ENCODE measurements at regions not wholly inside any gene's neighbourhood (a gene's known extent, or its start where the extent isn't known, plus 50 kb on each side); places are given as distances from the start of the nearest gene placed in this dataset.

DNA sequence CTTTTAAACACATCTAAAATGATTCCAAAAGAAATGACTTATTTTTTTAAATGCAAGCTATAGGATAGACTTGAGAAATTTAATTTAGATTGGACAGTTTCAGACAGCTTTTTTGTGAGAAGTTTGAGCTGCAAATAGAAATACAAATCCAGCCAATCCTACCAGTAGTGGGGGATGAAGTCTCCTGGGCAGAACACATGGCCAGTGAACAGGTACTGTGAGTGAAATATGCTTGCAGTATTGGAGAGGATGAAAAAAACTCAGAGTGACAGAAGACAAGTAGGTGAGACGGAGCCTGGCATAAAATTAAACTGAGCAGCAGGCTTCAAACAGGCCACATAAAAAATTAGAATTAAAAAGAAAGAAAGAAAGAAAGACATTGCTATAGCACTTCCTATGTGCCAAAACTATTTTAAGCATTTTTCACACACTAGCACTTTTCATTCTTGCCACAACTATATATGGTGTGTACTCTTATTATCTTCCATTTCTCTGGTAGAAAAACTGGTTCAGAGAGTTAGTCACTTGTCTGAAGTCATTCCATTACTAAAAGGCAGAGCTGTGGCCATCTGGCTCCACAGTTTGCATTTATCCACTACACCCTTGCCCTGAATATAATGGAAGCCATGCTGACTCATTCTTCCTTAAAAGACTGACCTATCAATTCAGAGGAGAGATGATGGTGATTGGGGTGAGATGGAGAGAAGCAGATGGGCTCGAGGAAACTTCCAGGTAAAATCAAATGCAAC, 310.2 kb upstream of the CTNND2 start:
- H3K36me3 ChIP-seq: no peaks in the 10 kb centered on the region
- H3K9me3 ChIP-seq: no peaks in the 10 kb centered on the region
- H3K4me3 ChIP-seq: no peak overlapping the region
- no peak for DNase-seq
- no peaks in the 10 kb centered on the region for H3K4me1 ChIP-seq
- no peaks in the 10 kb centered on the region for H3K27me3 ChIP-seq
- TF ChIP-seq, protein P1, sequence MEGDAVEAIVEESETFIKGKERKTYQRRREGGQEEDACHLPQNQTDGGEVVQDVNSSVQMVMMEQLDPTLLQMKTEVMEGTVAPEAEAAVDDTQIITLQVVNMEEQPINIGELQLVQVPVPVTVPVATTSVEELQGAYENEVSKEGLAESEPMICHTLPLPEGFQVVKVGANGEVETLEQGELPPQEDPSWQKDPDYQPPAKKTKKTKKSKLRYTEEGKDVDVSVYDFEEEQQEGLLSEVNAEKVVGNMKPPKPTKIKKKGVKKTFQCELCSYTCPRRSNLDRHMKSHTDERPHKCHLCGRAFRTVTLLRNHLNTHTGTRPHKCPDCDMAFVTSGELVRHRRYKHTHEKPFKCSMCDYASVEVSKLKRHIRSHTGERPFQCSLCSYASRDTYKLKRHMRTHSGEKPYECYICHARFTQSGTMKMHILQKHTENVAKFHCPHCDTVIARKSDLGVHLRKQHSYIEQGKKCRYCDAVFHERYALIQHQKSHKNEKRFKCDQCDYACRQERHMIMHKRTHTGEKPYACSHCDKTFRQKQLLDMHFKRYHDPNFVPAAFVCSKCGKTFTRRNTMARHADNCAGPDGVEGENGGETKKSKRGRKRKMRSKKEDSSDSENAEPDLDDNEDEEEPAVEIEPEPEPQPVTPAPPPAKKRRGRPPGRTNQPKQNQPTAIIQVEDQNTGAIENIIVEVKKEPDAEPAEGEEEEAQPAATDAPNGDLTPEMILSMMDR (IDR thresholded peaks at IDR 0.05): no peak
- TF ChIP-seq POLR2A (IDR thresholded peaks at IDR 0.05): no peak
- no peak overlapping the region for H3K27ac ChIP-seq

DNA sequence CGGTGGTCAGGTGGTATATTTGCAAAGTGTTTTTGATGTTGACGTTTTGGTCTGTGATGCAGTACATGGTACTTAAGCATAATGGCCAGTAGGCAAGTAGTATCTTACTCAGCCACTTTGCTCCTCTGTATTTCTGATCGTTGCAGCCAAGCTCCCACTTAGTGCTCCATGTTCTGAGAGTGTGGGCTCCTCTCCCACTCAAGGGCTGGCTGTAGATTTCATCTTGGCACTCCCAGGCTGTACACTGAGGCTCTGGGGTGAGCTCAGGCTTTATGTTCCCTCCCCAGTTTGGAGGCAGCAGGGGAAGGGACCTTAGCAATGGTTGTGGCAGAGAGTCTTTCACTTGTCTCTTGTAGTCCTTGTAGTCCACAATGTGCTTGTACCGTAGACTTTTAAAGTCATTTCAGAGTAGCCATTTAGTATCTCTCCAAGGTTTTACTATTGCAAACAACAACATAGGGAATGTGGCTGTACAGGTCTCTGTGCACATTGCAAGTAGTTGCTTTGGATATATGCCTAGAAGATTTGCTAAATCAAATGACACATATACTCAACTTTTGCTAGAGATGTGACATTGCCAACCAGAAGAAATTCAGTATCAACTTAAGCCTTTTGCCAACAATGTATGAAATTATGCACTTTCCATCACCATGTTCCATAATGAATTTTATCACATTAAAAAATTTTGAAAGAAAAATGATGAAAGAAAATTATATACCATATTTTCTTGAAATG, 304.3 kb upstream of the CTNND2 start:
- H3K4me1 ChIP-seq: no peaks in the 10 kb centered on the region

DNA sequence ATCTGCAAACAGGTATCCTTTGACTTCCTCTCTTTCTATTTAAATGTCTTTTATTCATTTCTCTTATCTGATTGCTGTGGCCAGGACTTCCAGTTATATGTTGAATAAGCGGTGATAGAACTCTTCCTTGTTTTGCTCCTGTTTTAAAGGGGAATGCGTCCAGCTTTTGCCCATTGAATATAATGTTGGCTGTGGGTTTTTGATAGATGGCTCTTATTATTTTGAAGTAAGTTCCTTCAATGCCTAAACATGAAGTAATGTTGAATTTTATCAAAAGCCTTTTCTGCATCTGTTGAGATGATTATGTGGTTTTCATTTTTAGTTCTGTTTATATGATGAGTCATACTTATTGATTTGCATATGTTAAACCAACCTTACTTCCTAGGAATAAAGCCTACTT, 300.5 kb upstream of the CTNND2 start:
- Histone ChIP-seq H3K4me1 (no peaks in the 10 kb centered on the region), H3K27ac (no peak overlapping the region), H3K4me3 (no peak overlapping the region), H3K36me3 (no peaks in the 10 kb centered on the region), H3K27me3 (no peaks in the 10 kb centered on the region), H3K9me3 (no peaks in the 10 kb centered on the region)
- DNase-seq: no peak
- TF ChIP-seq POLR2A (IDR thresholded peaks at IDR 0.05): no peak
- TF ChIP-seq, protein P1 (IDR thresholded peaks at IDR 0.05): no peak

More for the DNA sequence above, 304.3 kb upstream of the CTNND2 start:
- TF ChIP-seq, protein P1 (IDR thresholded peaks at IDR 0.05): no peak
- TF ChIP-seq POLR2A (IDR thresholded peaks at IDR 0.05): no peak
- no peaks in the 10 kb centered on the region for H3K36me3 ChIP-seq
- H3K4me3 ChIP-seq: no peak overlapping the region
- no peak overlapping the region for H3K27ac ChIP-seq
- no peaks in the 10 kb centered on the region for H3K27me3 ChIP-seq
- H3K9me3 ChIP-seq: no peaks in the 10 kb centered on the region
- no peak for DNase-seq

DNA sequence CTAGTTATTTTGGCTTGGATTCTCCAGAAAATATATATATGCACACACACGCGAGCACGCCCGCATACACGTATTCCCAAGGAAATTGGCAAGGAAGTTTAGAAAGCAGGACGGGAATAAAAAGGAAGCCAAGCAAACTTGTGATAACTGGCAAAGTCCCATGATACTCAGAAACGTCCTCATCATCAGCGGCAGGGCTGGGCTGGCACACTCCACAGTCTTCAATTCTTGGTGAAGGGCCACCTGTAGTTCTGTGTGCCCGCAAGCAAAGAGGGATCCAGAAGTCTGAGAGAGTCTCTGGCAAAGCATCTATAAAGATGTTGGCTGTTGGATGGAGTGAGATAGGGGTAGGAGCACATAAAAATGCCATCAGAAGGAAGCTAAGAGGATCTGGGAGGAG, 289.3 kb upstream of the CTNND2 start:
- H3K4me1 ChIP-seq: no peaks in the 10 kb centered on the region
- H3K9me3 ChIP-seq: no peaks in the 10 kb centered on the region
- H3K36me3 ChIP-seq: no peaks in the 10 kb centered on the region
- DNase-seq: no peak
- H3K4me3 ChIP-seq: no peak overlapping the region
- no peak for TF ChIP-seq POLR2A (IDR thresholded peaks at IDR 0.05)
- TF ChIP-seq, protein P1 (IDR thresholded peaks at IDR 0.05): no peak
- H3K27ac ChIP-seq: no peak overlapping the region
- H3K27me3 ChIP-seq: no peaks in the 10 kb centered on the region

DNA sequence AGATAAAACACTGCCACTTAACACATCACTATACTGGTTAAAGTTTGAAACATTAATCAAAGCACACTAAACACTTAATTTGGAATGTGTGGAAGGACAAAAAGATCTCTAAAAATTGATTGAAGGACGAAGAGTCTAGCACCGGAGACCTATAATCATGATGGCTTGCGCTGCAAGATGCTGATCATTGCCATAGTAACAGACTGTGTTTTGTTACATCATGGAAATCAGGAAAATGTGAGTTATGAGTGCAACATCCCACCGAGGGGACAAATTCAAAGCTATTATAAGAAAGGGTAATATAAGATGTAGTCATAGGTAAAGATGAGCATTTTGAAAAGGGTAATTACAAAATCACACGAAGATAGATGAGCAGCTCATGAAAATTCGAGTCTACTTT, 278.8 kb upstream of the CTNND2 start:
- TF ChIP-seq, protein P1 (IDR thresholded peaks at IDR 0.05): no peak
- no peak for TF ChIP-seq POLR2A (IDR thresholded peaks at IDR 0.05)
- H3K4me3 ChIP-seq: no peak overlapping the region
- no peak for DNase-seq
- H3K27me3 ChIP-seq: no peaks in the 10 kb centered on the region
- no peaks in the 10 kb centered on the region for H3K36me3 ChIP-seq
- no peak overlapping the region for H3K27ac ChIP-seq
- no peaks in the 10 kb centered on the region for H3K9me3 ChIP-seq
- no peaks in the 10 kb centered on the region for H3K4me1 ChIP-seq

Measured in Peyer's patch (tissue), 4 donors.